H1 (cell line): ENCODE measurements at regions not wholly inside any gene's neighbourhood (a gene's known extent, or its start where the extent isn't known, plus 50 kb on each side); places are given as distances from the start of the nearest gene placed in this dataset.

ENCODE experiments used
- CTCF ChIA-PET: fragments of 300-600 bp; sonication (Branson Sonifier 250); formaldehyde crosslinking; loops from one replicate; lab custom pipeline; 2021; ENCODE audit not compliant: partially characterized antibody; lab: Charles Lee
- POLR2A ChIA-PET: fragments of 300-600 bp; sonication (Branson Sonifier 250); formaldehyde crosslinking; loops from one replicate; lab custom pipeline; 2021; ENCODE audit warnings: inconsistent platforms; ENCODE audit not compliant: partially characterized antibody; lab: Charles Lee
- DNase-seq, 2 experiments: peaks; one replicate each; pipeline versions ENCODE4 v3.0.0 to v3.0.0-alpha.2; 2010 to 2022; ENCODE audit warnings: low spot score in 2 of 2, low read depth in 1 of 2, mixed read lengths in 1 of 2
- FAIRE-seq: peaks from 2 replicates; lab custom pipeline; 2011; peaks lifted over from hg19 to GRCh38; lab: Jason Lieb, UNC
- H2AFZ ChIP-seq: 2 replicates; pipeline ENCODE4 v1.8.1; 2012; ENCODE audit warnings: low read length, inconsistent platforms
- H2AK5ac ChIP-seq: 2 replicates; pipeline ENCODE4 v1.6.1; 2013; ENCODE audit warnings: low read depth, low read length
- H2BK120ac ChIP-seq: replicated peaks from 2 replicates; pipeline ENCODE3; 2013; ENCODE audit warnings: low read depth, low read length, inconsistent platforms
- H2BK12ac ChIP-seq: 2 replicates; pipeline ENCODE4 v1.6.1; 2013; ENCODE audit warnings: low read depth, low read length
- H2BK15ac ChIP-seq: 2 replicates; pipeline ENCODE4 v1.6.1; 2013; ENCODE audit warnings: low read length
- H2BK20ac ChIP-seq: 2 replicates; pipeline ENCODE4 v1.6.1; 2013; ENCODE audit warnings: low read length
- H2BK5ac ChIP-seq: 2 replicates; pipeline ENCODE4 v1.6.1; 2013; ENCODE audit warnings: low read depth, low read length
- H3K14ac ChIP-seq: 2 replicates; pipeline ENCODE4 v1.6.1; 2013; ENCODE audit warnings: inconsistent platforms; ENCODE audit not compliant: insufficient read length
- H3K18ac ChIP-seq: 2 replicates; pipeline ENCODE4 v1.6.1; 2013; ENCODE audit warnings: low read length; ENCODE audit errors: extremely low read depth
- H3K23ac ChIP-seq: 2 replicates; pipeline ENCODE4 v1.6.1; 2013; ENCODE audit warnings: inconsistent platforms; ENCODE audit not compliant: insufficient read length
- H3K23me2 ChIP-seq: 2 replicates; pipeline ENCODE4 v1.6.1; 2013; ENCODE audit warnings: low read depth, low read length
- H3K27ac ChIP-seq: 2 replicates; pipeline ENCODE4 v1.6.1; 2011; ENCODE audit warnings: low read depth, low read length, inconsistent platforms
- H3K27me3 ChIP-seq, 4 experiments: replicated peaks in 1 of 4; 1 replicate in 1 of 4; 2 replicates in 3 of 4; pipeline versions ENCODE4 v1.6.1 to v1.8.1; 2011 to 2013; ENCODE audit warnings: low read length in 3 of 4, mild to moderate bottlenecking in 3 of 4, inconsistent platforms in 2 of 4, mixed read lengths in 2 of 4, moderate library complexity in 1 of 4; ENCODE audit not compliant: control insufficient read depth in 3 of 4, insufficient read depth in 3 of 4; ENCODE audit errors: extremely low read depth in 1 of 4
- H3K36me3 ChIP-seq, 4 experiments: 2 replicates each; pipeline versions ENCODE4 v1.6.1 to v1.8.1; 2011 to 2013; ENCODE audit warnings: mild to moderate bottlenecking in 4 of 4, low read length in 3 of 4, moderate library complexity in 2 of 4, control low read depth in 1 of 4, inconsistent platforms in 1 of 4; ENCODE audit not compliant: insufficient read depth in 4 of 4, control insufficient read depth in 2 of 4
- H3K4ac ChIP-seq: replicated peaks from 2 replicates; pipeline ENCODE3; 2013; ENCODE audit warnings: low read length, low read depth, mixed read lengths, inconsistent platforms; ENCODE audit not compliant: insufficient read length
- H3K4me1 ChIP-seq, 4 experiments: replicated peaks in 1 of 4; 1 replicate in 1 of 4; 2 replicates in 3 of 4; pipeline versions ENCODE4 v1.6.1 to v1.8.1; 2011 to 2013; ENCODE audit warnings: low read length in 3 of 4, inconsistent platforms in 2 of 4, mixed read lengths in 1 of 4; ENCODE audit not compliant: insufficient read depth in 4 of 4, control insufficient read depth in 3 of 4
- H3K4me2 ChIP-seq, 2 experiments: 2 replicates each; pipeline versions ENCODE4 v1.6.1 to v1.8.1; 2011 to 2013; ENCODE audit warnings: low read depth in 2 of 2, low read length in 2 of 2, control low read depth in 1 of 2, inconsistent platforms in 1 of 2, mild to moderate bottlenecking in 1 of 2; ENCODE audit not compliant: insufficient read depth in 1 of 2
- H3K4me3 ChIP-seq, 4 experiments: fragments of 200-600, 300-600 bp in 1 of 4; sonication (generic), shearing (Covaris generic), sonication (Bioruptor Twin) in 1 of 4; 2 replicates each; pipeline versions ENCODE4 v1.5.1 to v1.8.1; 2011 to 2016; ENCODE audit warnings: low read length in 4 of 4, low read depth in 3 of 4, control low read depth in 2 of 4, inconsistent platforms in 2 of 4, mild to moderate bottlenecking in 2 of 4, mixed read lengths in 1 of 4, moderate library complexity in 1 of 4; ENCODE audit not compliant: insufficient read depth in 2 of 4; ENCODE audit errors: extremely low read depth in 1 of 4
- H3K56ac ChIP-seq: replicated peaks from 2 replicates; pipeline ENCODE3; 2013; ENCODE audit warnings: low read depth, mild to moderate bottlenecking, mixed read lengths, low read length, inconsistent platforms; ENCODE audit not compliant: insufficient read length
- H3K79me1 ChIP-seq: 2 replicates; pipeline ENCODE4 v1.6.1; 2013; ENCODE audit warnings: low read depth, low read length, control low read depth
- H3K79me2 ChIP-seq, 2 experiments: 2 replicates each; pipeline versions ENCODE4 v1.6.1 to v1.8.1; 2012 to 2013; ENCODE audit warnings: low read length in 2 of 2, mild to moderate bottlenecking in 2 of 2, inconsistent platforms in 1 of 2; ENCODE audit not compliant: insufficient read depth in 2 of 2, control insufficient read depth in 1 of 2
- H3K9ac ChIP-seq, 4 experiments: replicated peaks in 1 of 4; 1 replicate in 1 of 4; 2 replicates in 3 of 4; pipeline versions ENCODE4 v1.6.1 to v1.8.1; 2011 to 2013; ENCODE audit warnings: low read depth in 3 of 4, low read length in 3 of 4, control low read depth in 2 of 4, mild to moderate bottlenecking in 2 of 4, moderate library complexity in 2 of 4, inconsistent platforms in 1 of 4; ENCODE audit errors: extremely low read depth in 1 of 4
- H3K9me3 ChIP-seq, 2 experiments: 2 replicates each; pipeline versions ENCODE4 v1.6.1 to v1.8.1; 2012 to 2013; ENCODE audit warnings: mild to moderate bottlenecking in 2 of 2, moderate library complexity in 2 of 2, control low read depth in 1 of 2, inconsistent platforms in 1 of 2, low read depth in 1 of 2, low read length in 1 of 2, mixed read lengths in 1 of 2; ENCODE audit not compliant: insufficient read depth in 2 of 2
- H4K20me1 ChIP-seq, 2 experiments: replicated peaks in 1 of 2; 2 replicates each; pipeline versions ENCODE3 to v1.8.1; 2011 to 2013; ENCODE audit warnings: inconsistent platforms in 2 of 2, low read length in 2 of 2, mild to moderate bottlenecking in 1 of 2; ENCODE audit not compliant: insufficient read depth in 2 of 2, control insufficient read depth in 1 of 2
- H4K5ac ChIP-seq: 2 replicates; pipeline ENCODE4 v1.6.1; 2013; ENCODE audit warnings: low read length, low read depth, mixed read lengths, inconsistent platforms; ENCODE audit not compliant: insufficient read length
- H4K8ac ChIP-seq: 2 replicates; pipeline ENCODE4 v1.8.0; 2013; ENCODE audit warnings: mild to moderate bottlenecking, moderate library complexity, low read length, inconsistent platforms; ENCODE audit not compliant: insufficient read depth; ENCODE audit errors: extremely low read depth
- H4K91ac ChIP-seq: replicated peaks from 2 replicates; pipeline ENCODE3; 2013; ENCODE audit warnings: low read length, mixed read lengths, inconsistent platforms; ENCODE audit not compliant: insufficient read length
- HDAC6 ChIP-seq: IDR thresholded peaks from one replicate; pipeline ENCODE4 v1.7.1; 2012; ENCODE audit warnings: low read depth, mild to moderate bottlenecking, inconsistent platforms, low read length, moderate library complexity
- WGBS, 2 experiments: shearing (Covaris generic) in 1 of 2; methylation state at CpG; one replicate each; pipeline versions ENCODE4 v1.1.6 to v1.1.7; 2013 to 2015; ENCODE audit warnings: low lambda C conversion rate in 2 of 2, mixed read lengths in 2 of 2, inconsistent platforms in 1 of 2, low coverage in 1 of 2, missing lambda C conversion rate in 1 of 2; ENCODE audit not compliant: insufficient replicate concordance in 2 of 2, insufficient coverage in 1 of 2, insufficient read length in 1 of 2; ENCODE audit errors: extremely low coverage in 1 of 2, missing lambda C conversion rate in 1 of 2; 5-methylcytosine and 5-hydroxymethylcytosine counted together
- TF ChIP-seq, protein P1 (sequence below): IDR thresholded peaks from 2 replicates; pipeline ENCODE4 v1.6.1; 2011; ENCODE audit warnings: low read length, improper control_type of control experiment

DNA sequence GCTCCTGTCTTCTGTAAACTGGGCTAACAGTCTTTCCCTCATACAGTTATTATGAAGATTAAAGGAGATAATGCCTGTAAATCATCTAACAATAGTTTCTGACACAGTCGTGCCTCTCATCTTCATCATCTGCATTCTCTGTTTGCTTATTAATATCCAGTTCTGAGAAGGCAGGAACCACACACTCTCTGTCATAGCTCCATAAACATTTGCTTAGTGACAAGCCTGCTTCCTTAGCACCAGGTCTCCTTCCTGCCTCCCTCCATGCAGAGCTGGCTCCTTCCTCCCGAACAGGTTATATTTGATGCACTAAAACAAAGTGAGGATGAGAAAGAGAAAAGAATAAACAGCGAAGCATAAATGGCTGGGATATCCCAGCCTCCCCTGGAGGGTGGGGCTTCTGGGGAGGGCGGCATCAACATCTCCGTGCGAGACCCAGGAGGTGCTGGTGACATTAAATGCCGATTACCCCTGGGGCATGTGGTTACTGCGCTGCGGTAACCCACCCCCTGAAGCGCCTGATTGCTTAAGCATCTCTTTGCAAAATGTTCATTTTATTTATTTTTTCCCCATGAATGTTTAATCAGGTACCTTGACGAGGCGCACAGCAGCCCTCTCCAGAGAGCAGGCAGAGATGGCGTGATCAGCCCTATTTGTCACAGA, 404.9 kb downstream of the NXPE2 start:
- H2BK15ac ChIP-seq = no peak overlapping the region
- H3K79me1 ChIP-seq = no peaks in the 10 kb centered on the region
- ChIA-PET POLR2A (no interaction called here), CTCF (interaction anchor here (1.1 to 2.1 kb wide), 4 partner anchors 18 to 309 kb away, joined by 3 to 5 read pairs (median 4); no protein-coding TSS in a partner anchor)
- H3K56ac ChIP-seq = no peak overlapping the region
- H2AFZ ChIP-seq = no peak overlapping the region
- H3K23ac ChIP-seq = no peak overlapping the region
- H3K4me3 ChIP-seq = no peak overlapping the region
- H3K4me1 ChIP-seq = peaks cover 0 to 7% (median 1%) of the 10 kb centered on the region in 4 experiments; a peak in 4 of 7 replicates
- H3K9me3 ChIP-seq = no peaks in the 10 kb centered on the region
- H3K27ac ChIP-seq = no peak overlapping the region
- H3K23me2 ChIP-seq = no peaks in the 10 kb centered on the region
- no peak overlapping the region for H3K18ac ChIP-seq
- H3K27me3 ChIP-seq = no peaks in the 10 kb centered on the region
- H2AK5ac ChIP-seq = no peak overlapping the region
- H2BK12ac ChIP-seq = no peak overlapping the region
- H3K9ac ChIP-seq = no peak overlapping the region; a peak in 1 of 7 replicates
- no peak overlapping the region for H2BK20ac ChIP-seq
- H4K91ac ChIP-seq = no peak overlapping the region
- H4K5ac ChIP-seq = no peak overlapping the region
- no peak overlapping the region for H2BK5ac ChIP-seq
- no peaks in the 10 kb centered on the region for H3K36me3 ChIP-seq
- no peaks in the 10 kb centered on the region for H4K20me1 ChIP-seq
- no peak overlapping the region for H3K4me2 ChIP-seq
- H3K79me2 ChIP-seq = no peaks in the 10 kb centered on the region
- 92% methylated on average over 13 of the region's 13 CpGs; no CpG with 5 or more reads in 1 of the 2 experiments for WGBS, 2 experiments
- no peak for FAIRE-seq
- no peak overlapping the region for H2BK120ac ChIP-seq
- H3K4ac ChIP-seq = no peak overlapping the region
- no peak overlapping the region for H4K8ac ChIP-seq
- H3K14ac ChIP-seq = no peak overlapping the region
- no peak for DNase-seq
- TF ChIP-seq, protein P1, sequence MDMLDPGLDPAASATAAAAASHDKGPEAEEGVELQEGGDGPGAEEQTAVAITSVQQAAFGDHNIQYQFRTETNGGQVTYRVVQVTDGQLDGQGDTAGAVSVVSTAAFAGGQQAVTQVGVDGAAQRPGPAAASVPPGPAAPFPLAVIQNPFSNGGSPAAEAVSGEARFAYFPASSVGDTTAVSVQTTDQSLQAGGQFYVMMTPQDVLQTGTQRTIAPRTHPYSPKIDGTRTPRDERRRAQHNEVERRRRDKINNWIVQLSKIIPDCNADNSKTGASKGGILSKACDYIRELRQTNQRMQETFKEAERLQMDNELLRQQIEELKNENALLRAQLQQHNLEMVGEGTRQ = no peak
- TF ChIP-seq HDAC6 = no peak
